ENCODE measurements at regions not wholly inside any gene's neighbourhood (a gene's known extent, or its start where the extent isn't known, plus 50 kb on each side); places are given as distances from the start of the nearest gene placed in this dataset.

GRCh38 chr4:174061026-174061425 lies 222.4 kb downstream of the FBXO8 start:
- TF ChIP-seq CTCF (IDR thresholded peaks at IDR 0.05) (no peak), POLR2A (IDR thresholded peaks at IDR 0.05) (no peak), POLR2AphosphoS5 (IDR thresholded peaks at IDR 0.05) (no peak), EP300 (IDR thresholded peaks at IDR 0.05; ENCODE audit: low read depth) (no peak)

All from transverse colon (tissue), 4 donors.